HG02885 (cell line): ENCODE measurements at regions not wholly inside any gene's neighbourhood (a gene's known extent, or its start where the extent isn't known, plus 50 kb on each side); places are given as distances from the start of the nearest gene placed in this dataset.

Experiments
- ATAC-seq: cut with Tn5 transposase; IDR thresholded peaks from one replicate; pipeline ENCODE4 v1.9.1; 2021; ENCODE audit warnings: mild to moderate bottlenecking; ENCODE audit not compliant: unreplicated experiment, poor library complexity

DNA sequence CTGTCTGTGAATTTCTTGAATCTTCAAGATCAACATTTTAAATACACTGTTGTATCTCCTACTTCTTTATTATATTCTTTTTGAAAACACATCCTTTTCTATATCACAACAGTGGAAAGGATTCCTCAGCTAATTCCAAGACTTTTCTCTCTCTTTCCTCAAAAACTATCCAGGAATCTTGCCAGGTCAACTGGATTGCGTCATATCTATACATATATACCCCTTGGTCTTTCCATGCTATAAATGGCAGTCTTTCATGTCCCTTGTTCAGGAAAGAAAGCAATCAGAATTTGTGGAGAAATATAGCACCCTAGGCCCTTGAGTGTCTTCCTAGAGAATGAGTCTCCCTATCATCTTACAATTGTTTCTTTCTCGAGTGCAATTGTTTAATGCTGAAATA is 149.0 kb downstream of the KCNA5 start:
- ATAC-seq: no peak

DNA sequence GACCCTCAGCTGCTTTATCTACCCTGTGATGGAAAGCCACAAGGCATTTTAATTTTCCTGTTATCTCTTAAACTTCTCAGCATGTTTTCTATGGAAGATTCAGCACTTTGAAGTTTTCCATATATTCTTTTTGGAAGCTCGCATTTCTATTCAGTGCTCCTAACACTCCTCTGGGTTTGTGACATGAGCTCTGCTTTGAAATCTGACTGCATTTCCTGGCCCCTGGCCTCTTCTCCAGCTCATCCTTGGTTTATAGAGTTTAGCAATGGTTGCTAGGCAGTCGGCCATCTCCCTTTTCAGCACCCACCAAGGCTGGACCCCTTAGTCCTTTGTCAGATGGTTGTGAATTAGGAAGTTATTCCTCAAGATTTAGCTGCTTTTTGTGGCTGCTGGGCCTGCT is 150.6 kb downstream of the KCNA5 start:
- ATAC-seq: no peak

DNA sequence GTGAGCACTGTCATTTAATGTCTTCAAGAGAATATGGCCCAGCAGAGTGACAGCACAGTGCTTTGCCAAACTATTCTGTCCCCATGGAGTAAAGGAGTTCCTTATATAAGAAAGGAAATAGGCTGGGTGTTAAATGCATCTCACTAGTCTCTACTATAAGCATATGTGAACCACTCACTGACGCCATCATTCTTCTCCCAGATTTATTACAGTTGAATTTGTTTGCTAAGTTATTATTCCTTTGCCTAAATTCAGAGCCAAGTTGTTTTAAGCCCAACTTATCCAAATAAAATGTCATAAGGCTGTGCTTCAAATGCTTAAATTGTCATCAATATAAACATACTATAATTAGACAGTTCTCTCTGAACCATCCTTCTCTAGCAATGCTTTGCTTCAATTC is 151.6 kb downstream of the KCNA5 start:
- no peak for ATAC-seq

DNA sequence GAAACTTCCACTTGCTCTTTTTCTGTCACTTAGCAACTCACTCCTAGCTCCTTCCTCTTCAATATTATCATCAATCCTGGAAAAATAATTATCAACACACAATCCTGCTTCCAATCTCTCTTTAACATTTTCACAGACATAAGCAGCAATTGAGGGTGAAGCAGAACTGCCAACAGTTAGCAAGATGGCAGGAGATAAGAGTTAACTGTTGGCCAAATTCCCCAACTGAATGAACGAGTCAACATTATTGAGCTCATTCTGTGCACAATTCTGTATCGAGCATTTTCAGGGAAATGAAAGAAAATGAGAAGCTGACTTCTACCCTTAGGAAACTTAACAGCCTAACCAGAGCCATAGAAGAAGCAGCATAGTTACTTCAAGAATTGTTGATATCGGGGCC is 152.0 kb downstream of the KCNA5 start:
- no peak for ATAC-seq

DNA sequence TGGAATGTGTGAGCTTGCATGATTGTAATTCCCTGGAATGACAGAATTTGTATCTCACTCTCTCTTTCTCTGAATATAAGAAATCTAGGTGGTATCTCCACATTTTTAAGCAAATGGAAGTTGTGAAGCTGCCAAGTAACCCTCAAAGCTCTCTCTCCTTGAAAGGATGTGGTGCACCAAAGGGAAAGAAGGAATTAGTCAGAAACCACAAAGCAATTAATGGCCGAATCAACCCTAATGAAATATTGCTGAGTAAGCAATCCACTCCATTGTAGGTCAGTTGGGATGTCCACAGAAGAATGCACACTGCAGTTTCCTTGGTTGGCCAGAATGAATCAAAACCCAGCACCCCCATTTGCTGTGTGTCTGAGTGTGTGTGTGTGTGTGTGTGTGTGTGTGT is 153.5 kb downstream of the KCNA5 start:
- ATAC-seq: no peak

DNA sequence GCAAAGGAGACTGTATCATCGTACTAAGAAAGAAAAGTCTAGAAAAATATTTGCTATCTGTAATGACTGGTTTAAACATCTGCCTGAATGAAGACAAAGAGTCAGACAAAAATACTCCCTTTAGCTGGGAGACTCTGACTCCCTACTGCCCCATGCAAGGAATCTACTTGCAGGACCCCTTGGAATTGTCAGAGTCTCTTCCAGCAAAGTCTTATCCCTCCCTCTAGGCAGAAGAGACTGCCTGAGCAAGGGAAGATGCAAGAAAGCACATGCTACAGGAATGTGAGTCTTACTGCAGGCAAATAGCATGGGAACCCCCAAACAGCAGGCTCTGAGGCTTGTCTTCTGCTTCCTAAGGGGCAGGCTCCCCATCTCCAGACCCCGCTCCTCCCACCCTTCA is 154.0 kb downstream of the KCNA5 start:
- no peak for ATAC-seq

DNA sequence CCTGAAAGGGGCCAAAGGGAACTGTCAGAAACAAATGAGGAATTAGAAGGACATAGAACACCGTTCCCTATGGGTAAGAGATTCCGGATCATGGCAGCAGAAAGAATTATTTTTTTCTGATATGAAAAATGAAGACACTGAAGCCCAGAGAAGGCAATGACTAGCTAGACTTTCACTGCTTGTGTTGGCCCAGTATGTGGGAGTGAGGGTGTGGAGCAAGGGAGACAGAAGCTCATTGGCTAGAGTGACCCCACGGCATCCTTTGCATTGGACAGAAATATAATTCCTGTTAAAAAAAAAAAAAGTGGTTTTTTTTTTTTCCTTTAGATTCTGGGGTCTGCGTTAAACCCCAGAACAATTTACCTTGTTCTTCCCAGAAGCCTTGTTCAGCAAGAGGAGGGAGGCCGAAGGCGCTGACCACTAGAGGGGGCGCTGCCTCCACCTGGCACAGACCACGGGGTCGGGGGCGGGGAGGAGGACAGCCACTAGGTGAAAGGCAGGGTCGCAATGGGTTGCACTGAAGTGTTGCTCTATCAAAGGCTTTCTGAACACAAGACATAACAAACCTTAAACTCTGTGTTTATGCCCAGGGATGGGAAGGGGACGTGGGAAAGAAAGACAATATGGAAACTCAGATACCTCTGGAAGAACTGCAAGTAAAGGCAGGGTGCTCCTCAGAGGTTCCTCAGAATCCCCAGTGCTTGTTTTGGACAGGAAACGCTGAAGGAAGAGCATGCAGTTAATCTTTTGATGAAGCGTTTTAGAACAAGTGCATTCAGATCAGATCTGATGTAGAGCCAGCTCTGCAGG is 156.8 kb downstream of the KCNA5 start:
- no peak for ATAC-seq

DNA sequence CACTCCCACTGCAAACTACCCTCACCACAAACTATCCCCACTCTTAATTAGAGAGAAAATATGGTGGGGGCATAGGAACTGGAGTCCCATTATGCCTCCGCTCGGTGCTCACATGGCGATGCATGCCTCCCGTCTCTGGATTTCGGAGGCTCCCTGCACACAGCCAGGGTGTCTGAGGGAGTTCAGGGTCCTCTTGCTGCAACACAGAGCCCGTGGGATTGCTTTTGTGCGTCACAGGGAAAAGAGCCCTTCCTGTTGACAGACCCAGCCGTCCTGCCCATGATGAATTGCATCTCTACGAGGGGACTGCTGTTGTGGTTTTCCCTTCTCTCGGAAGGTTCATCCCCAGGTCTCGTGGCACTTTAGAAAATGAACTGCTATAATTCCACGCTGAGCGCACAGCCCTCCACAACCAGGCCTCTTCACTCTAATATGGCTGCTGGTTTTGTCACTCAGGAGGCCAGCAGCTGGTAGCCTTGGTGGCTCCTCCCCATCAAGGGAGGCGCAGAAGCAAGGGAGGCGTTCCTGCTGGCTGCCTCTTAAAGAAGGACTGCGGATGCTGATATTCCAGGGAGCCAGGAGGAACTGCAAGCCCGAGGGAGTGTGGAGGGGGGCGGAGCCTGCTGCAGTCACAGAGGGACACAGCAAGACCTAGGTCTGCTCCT is 158.0 kb downstream of the KCNA5 start:
- ATAC-seq: no peak

DNA sequence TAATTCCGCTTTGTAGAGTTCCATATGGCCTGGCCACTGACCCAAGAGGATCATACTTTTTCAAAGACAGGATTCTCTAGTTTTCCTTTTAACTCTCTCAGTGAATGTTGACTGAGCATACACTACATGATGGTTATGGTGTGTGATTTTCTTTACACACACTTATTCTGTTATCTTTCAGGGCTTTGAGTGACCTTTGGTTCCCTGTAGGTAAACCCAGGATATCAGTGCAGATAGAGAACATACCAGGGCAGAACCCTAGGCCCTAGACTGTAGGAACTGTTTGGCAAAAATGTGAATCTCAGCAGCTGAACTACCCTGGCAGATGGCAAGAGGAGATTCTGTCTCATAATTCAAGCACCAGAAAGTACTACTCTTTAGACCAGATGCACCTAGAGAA is 159.6 kb downstream of the KCNA5 start:
- ATAC-seq: no peak

DNA sequence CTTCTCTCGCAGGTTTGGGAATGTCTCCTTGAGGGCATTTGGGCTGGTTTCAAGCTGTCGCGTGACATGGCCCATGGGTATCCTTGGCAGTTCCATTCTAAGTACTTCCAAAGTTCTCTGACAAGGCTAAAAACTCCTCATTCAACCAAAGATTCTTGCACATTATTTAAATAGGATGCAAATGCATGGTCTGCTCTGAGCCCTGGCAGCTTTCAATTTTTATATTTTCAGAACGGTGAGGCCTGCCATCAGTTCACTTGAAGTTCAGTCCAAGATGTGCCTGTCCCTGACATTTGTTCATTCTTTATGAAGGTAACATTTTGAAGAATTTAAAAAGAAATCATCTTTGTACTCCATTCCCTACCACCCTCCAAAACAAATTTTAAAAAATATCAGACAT is 160.0 kb downstream of the KCNA5 start:
- no peak for ATAC-seq

DNA sequence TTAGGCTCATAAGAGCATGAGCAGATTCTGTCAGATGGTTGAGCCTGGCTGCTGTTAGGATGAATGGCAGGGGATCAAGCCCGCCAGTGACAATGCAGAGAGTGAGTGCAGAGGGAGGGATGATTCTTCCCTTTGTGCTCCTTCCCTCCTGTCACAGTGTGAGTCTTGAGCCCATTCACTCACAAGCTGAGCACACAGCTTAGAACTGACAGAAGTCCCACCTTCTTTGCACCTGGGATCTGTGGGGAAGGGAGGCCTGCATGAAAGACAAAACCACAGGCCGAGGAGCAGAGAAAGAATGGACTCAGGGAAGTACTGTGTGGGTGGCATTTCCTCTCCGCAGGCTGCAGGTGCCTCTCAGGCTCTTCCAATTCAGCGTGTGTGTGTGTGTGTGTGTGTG is 160.6 kb downstream of the KCNA5 start:
- ATAC-seq: no peak

DNA sequence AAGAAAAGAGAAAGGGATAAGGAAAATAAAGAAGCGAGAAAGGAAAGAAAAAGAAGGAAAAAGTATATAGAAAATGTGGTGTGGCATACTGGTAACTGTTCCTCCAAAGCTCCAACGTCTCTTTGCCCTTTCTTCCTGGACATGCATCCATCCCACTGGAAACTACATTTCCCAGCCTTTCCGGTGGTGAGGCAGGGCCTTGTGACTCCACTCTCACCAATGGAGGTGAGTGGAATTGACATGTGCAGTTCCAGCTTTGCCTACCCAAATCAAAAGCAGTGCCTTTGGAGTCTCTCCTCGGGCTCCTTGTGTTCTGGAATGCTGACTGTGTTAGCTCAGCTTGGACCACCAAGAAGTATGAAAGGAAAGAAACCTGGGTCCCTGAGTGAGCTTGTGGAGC is 161.2 kb downstream of the KCNA5 start:
- ATAC-seq: no peak

DNA sequence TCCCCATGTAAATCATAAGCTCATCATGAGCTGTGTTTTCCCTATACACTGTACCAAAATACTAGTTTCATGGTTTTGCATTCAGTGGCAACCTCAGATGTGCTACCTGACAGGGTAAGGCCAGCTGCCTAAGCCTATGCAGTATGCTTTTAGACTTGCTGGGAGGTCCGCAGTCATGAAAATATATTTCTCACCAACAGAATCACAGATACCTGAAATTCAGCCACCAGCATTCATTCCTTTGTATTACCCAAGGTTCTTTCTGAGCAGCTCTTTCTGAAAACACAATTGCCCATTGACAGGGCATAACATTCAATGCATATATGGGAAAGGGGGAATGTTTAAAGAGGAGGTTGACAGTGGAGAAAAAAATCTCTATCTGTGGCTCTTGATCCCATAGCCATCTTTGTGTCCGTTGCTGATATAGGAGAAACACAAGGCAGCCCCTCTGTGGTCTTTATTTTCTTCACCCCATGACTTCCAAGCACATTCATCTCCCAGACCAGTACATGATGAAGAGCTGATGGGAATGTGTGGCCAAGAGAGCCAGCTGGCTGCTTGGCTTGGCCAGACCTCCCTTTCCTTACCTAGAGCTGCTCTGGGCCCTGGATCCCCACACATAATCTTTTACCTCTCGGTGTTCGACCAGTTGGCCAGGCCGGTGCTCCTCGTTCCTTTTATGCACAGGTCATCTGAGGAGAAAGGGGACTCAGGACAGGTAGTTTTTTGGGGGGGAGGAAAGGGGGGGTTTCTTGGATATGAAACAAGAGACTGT is 162.9 kb downstream of the KCNA5 start:
- ATAC-seq: no peak

DNA sequence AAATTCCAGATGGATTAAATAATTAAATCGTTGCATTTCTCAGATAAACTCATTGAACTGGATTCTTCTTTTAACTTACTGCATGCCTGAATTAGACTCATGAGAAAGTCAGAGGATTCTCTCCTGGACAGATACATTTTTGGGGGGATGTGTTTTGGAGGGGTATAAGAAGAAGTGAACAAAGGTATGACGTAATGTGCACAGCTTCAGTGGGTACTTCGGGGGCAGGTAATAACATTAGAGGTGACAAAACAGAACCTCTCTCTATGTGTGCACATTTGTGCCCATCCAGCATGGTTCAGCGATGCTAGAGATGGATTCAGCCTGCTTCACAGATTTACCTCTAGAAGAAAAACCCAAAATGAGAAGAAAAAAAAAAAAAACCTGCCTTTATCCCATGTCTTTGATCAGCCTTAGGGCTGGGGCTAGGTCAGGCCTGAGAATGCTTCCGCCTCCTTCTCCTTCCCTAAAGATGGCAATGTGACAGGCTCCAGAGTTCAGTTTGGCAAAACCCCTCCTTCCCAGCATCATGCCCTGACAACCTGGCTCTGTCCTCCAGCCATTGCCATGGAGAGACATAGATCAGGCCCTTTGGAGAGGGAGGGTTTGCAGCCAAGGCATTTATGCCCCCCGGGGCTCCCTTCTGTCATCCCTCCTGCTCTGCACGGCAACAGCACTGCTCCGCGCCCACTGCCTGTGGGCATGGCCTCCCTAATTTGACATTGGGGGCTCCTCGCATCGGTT is 166.7 kb downstream of the KCNA5 start:
- ATAC-seq: no peak

DNA sequence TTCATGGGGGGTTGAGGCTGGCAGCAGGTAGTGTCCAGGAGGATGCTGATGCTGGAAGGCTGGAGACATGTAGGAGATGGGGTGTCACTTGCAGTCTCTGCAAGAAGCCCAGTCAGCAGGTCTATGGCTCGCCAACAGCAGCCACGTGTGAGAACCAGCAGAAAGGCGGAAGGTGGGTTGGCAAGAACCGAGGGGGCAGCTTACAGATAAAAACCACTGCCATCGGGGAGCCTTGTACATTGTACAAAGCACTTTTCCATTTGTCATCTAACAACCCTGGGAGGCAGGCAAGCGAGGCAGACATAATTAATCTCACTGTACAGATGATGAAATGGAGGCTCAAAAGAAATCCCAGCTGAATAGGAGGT is 167.2 kb downstream of the KCNA5 start:
- no peak for ATAC-seq

DNA sequence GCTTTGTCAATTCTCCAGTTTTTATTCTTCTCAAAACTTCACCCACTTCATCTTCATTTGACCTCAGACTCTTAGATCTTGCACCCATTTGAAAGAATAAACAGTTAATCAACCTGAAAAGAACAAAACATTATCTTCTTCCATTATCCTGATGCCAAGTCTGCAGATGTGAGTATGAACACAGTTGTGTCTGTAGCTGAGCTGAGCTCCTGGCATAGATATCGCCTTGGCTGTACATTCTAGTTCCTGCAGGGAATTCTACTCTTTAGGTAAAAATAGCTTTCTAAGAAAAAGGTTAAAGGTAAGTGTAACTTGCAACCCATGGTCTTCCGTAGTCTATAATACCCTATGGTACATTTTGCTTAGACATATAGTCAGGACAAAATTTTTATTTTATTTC is 169.7 kb downstream of the KCNA5 start:
- ATAC-seq: no peak

DNA sequence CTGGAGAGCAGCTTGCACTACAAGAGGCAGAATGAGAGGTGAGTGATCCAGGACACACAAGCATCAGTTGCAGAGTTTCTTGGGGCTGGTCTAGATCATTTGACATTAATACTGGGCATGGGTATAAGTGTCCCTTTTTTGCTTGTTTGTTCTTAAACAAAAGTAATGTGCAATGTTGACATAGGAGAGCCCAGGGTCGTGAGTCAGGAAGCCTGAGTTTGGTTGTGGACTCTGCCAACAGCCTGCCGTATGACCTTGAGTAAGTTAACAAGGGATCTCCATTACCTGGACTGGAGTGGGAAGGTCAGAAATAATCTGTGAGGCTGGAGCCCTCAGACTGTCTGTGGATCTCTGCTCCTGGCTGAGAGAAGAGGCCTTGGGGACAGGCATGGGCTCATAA is 170.3 kb downstream of the KCNA5 start:
- no peak for ATAC-seq

DNA sequence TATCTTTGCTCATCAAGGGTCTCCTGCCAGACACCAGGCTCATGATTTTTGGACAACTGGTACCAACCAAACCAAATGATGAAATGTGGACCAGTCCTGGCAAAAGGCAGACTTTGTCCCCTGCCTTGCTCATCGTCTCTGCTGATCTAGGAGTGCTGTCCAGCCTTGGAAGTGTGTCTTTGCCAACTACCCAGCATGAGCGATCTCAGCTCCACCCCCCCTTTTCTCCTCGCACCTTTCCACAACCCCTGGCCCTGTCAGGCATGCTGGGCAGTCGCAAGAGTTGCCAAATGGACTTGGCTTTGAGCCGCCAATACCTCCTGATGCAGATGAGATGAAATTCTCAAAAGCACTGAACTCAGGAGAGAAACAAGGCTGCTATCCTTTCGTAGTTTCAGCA is 174.3 kb downstream of the KCNA5 start:
- no peak for ATAC-seq

DNA sequence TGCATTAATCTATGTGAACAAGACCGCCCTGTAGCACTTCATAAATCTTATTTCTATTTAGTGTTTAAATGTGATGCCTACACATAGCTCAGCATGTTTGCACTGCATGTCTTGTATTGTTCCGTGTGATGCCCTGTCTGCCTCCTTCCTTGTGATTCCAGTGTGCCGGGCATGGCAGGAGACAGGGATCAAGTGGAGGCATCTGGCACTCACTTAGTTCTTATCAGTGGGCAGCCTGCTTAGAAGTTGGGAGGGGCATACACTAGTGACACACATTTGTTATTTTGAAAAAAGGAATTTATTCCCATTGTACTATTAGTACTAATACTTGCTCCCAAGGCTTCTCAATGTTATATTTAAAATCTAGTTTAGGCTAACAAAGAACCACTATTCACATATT is 176.4 kb downstream of the KCNA5 start:
- no peak for ATAC-seq

DNA sequence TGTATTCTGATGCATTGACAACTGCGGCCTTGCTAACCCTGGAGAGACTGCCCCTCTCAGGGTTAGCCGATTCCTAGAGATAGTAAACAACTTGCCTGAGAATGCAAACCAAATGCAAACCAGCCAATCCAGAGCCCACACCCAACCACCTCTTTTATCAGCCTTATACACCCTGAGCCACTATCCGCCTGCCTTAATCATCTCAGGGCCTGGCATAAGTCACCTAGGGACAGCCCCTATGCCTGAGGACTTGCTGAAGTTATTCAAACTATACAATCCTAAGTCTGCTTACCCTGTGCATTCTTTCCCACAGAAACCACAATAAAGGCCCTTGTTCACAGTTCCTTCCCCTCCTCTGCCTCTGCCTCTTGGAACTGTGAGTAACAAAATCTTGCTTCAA is 177.2 kb downstream of the KCNA5 start:
- no peak for ATAC-seq

DNA sequence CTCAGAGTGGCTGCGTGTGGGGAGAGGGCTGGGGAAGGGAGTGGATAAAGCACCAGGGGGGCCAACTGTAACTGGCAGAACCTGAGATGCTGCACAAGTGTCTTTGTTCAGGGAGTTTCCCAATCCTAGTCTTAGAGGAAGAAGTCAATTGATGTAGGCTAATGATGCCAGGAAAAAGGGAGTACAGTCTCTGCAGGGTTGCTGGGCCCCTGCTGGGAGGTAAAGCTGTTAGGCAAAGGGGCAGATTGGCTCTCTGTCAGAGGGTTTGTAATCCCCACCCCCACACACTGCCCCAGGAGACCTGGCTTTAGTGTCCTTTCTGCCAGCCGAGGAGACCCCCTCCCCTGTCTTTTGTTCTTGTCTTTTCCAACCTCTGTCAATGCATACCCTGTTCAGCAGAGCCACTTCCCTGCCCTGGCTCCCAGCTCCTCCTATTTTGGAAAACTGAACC is 178.4 kb downstream of the KCNA5 start:
- no peak for ATAC-seq
